HG03558 (cell line): ENCODE measurements at regions not wholly inside any gene's neighbourhood (a gene's known extent, or its start where the extent isn't known, plus 50 kb on each side); places are given as distances from the start of the nearest gene placed in this dataset.
"Not testable (repeated sequence)": the region's sequence is repeated elsewhere in the genome, so short reads cannot be mapped to it uniquely, and the experiment has no call there.

Experiments used
- ATAC-seq: cut with Tn5 transposase; IDR thresholded peaks from one replicate; pipeline ENCODE4 v1.9.1; 2021; ENCODE audit warnings: moderate number of reproducible peaks; ENCODE audit not compliant: unreplicated experiment; ENCODE audit errors: extremely low read depth

- ATAC-seq: no peak
Observed at GRCh38 chr2:111624411-111625156, 259.4 kb downstream of the ANAPC1 start.

DNA sequence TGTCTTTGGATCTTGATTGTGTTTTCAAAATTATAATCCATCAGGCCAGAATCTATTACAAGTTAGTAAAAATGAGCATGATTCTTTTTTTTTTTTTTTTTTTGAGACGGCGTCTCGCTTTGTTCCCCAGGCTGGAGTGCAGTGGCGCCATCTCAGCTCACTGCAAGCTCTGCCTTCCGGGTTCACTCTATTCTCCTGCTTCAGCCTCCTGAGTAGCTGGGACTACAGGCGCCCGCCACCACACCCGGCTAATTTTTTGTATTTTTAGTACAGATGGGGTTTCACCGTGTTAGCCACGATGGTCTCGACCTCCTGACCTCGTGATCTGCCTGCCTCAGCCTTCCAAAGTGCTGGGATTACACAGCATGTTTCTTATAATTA lies 258.8 kb downstream of the ANAPC1 start:
- not testable (repeated sequence) for ATAC-seq

DNA sequence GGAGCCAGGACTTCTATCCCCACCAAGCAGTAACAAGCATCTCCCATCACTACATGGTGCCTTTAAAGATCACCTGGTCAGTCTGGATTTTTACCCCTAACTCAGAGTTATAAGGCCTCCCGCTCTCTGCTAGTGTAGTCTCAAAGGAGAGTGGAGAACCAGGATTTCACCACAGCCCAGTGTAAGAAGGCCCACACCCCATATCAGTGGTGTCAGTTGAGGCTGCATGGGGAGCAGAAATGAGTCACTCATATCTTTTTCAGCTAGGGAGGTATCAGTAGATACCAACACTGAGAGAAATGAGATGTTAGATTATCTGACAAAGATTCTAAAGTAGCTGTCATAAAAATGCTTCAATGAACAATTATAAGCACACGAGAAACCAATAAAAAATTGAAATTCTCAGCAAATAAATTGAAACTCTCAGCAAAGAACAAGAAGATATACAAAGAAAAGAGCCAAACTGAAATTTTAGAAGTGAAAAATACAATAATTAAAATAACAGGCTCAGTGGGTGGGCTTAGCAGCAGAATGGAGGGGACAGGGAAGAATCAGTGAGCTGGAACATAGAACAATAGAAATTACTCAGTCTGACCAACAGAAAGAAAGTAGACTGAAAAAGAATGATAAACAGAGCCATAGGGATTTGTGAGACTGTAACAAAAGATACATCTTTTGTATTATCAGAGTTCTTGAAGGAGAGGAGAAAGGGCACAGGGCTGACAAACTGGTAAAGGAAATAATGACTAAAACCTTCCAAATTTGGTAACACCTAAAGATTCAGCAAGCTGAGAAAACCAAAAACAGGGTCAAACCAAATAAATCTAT lies 257.7 kb downstream of the ANAPC1 start:
- no peak for ATAC-seq

DNA sequence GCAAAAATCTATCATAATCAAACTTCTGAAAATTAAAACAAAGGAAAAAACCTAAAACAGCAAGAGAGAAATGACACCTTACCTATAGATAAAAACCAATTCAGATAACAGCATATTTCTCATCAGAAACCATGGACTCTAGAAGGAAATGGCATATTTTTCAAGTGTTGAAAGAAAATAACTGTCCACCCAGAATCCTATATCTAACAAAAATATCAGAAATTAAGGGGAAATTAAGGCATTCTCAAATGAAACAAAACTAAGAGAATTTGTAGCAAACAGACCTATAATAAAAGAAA lies 257.2 kb downstream of the ANAPC1 start:
- no peak for ATAC-seq

DNA sequence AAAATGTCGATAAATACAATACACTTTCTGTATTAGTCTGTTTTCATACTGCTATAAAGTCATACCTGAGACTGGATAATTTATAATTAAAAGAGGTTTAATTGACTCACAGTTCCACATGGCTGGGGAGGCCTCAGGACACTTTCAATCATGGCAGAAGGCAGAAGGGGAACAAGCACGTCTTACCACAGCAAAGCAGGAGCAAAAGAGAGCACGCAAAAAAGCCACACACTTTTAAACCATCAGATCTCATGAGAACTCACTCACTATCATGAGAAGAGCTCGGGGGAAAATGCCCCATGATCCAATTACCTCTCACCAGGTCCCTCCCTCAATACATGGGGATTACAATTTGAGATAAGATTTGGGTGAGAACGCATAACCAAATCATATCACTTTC lies 256.7 kb downstream of the ANAPC1 start:
- ATAC-seq: no peak

DNA sequence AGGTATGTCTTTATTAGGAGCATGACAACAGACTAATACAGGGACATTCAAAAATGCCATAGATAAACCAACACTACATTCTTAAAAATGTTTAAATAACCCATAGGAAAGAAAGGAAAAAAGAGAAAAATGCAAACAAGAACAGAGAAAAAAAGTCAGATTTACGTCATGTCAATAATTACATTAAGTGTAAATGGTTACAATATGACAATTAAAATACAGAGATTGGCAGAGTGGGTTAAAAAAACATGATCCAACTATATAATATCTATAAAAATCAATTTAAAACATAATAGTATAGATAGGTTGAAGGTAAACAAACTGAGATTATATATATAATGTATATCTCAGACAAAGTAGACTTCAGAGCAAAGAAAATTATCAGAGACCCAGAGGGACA lies 255.8 kb downstream of the ANAPC1 start:
- no peak for ATAC-seq

DNA sequence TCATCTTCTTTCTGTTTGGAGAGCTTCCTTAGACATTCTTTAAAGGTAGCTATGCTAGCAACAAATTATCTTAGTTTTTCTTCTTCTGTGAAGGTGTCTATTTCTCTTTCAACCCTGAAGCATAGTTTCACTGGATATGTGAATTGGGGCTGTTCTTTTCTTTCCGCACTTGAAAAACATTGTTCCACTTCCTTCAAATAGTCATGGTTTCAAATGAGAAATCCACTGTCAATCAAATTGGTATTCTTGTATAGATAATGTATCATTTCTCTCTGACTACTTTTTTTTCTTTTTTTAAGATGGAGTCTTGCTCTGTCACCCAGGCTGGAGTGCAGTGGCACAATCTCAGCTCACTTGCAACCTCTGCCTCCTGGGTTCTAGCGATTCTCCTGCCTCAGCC lies 254.0 kb downstream of the ANAPC1 start:
- no peak for ATAC-seq

DNA sequence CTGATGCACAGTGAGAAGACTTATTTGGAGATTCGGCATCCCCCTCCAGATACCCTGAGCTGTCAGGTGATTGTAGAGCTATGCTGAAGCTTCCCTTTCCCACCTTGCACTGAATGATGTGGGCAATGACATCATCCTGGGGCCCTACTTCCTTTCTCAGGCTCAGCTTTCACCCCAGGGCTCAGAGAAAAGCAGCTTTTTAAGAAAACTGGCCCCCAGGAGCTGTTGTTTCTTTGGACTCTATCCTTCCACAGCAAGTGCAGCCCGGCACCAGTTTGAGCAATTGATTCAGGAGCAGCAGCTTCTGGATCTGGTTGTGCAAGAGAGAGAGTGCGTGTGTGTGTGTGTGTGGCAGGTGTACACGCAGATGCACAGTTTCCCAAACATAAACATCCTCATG lies 251.3 kb downstream of the ANAPC1 start:
- no peak for ATAC-seq

DNA sequence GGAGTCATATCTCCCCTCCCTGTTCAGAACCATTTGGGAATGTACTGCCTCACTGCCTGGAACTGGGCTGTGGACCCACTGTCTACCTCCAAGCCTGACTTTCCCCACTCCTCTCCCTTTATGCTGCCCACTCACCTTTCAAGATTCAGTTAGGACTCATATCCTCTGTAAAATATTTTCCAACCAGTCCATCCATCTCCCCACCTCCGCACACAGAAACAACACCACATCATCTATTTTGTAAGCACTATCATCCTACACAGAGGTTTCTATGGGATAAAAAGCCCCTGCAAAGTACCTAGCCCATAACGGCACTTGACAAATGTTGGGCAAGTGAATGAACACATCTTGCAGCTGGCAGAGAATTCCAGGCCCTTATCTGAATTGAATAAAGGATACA lies 250.8 kb downstream of the ANAPC1 start:
- ATAC-seq: no peak

DNA sequence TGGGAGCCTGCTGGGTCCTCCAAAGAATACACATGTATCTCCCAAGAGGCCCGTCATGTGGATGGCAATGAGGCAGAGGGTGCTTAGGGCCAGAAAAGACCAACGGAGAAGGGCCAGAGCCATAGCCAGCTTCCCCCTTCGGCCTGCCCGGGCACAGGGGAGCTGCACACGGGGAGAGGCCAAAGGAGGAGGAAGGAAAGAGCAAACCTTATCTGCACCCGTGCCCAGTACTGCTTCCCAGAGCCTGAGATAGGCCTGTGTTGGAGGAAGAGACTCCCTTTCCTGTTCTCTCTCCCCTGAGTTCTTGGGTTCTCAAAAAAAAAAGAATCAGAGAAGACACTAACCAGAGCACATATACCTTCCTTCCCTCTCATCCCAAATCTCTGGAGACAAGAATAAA lies 250.3 kb downstream of the ANAPC1 start:
- ATAC-seq: no peak

GRCh38 chr2:111634050-111634794 lies 249.8 kb downstream of the ANAPC1 start:
- ATAC-seq: no peak

- ATAC-seq: no peak
Observed at GRCh38 chr2:111634995-111635538, 248.9 kb downstream of the ANAPC1 start.

DNA sequence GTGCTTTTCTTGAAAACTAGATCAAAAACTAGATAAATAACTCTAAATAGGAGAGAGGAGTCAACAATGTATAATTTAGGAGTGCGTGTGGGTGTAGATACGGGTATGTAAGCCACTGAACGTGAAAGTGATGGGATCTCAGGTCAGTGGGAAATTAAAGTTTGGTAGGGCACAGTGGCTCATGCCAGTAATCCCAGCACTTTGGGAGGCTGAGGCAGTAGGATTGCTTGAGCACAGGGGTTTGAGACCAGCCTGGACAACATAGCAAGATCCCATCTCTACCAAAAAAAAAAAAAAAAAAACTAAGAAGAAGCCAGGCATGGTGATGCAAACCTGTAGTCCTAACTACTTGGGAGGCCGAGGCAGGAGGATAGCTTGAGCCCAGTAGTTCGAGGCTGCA lies 247.1 kb downstream of the ANAPC1 start:
- ATAC-seq: no peak

DNA sequence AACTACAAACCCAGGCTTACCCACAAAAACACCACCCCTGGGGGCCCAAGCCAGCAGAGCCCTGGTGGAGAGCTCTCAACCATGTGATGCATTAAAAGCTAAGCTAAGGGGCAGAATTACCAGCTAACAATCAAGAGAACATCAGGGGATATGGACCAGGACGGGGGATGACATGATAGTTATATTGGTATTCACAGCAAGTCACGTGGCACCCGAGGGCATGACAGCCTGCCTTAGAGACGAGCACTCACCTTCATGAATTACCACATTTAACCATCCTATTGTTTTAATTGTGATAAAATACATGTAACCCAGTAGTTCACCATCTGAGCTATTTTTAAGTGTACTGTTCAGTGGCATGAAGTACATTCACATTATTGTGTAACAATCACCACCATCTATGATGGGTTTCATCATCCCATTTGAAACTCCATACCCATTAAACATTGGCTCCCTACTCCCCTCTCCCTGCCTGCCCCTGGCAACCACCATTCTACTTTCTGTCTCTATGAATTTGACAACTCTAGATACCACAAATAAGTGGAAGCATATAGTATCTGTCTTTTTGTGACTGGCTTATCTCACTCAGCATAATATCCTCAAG lies 245.6 kb downstream of the ANAPC1 start:
- no peak for ATAC-seq

DNA sequence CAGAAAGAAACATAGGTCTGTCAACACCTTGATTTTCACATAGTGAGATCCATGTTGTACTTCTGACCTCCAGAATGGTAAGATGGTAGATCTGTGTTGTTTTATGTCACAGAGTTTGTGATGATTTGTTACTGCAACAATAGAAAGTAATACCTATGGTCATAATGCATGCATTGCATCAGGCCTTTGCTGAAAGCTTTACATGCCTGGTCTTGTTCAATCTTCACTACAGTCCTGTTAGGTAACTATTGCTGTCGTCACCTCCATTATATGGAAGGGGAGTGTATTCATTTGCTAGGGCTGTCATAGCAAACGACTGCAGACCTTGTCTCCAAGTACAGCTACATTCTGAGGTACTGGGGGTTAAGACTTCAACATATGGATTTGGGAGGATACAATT lies 243.5 kb downstream of the ANAPC1 start:
- no peak for ATAC-seq

DNA sequence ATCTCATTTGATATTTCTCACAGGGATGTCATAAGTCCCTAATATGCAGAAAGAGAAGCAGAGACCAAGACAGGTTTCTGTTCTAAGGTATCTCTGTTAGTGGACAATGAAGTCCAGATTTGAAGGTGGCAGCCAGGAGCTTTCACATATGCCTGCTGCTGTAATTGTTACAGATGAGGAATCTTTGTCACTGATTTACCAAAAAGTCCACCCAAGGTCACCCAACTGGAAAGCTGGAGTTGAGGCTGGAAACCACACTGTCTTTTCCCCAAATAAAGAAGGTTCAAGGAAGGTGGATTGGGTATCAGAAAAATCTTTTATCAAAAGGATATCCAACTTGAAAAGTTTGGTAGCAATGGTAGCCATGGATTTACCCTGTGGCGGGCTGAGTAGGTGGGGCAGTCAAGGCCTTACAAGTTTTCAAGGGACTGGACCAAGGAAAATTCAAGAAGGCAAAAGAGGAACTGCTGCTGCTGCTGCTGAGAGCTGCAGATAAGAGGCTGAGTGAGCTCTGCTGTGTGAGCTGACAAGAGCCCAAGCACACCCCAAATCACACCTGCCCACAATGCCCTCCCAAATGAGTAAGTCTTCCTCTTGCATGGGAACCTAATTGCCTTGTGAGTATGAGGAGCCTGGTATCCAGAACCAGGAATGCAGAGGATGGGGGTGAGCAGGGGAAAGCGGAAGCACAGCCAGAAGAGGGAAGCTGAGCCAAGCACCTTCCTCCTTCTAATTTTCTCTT lies 241.2 kb downstream of the ANAPC1 start:
- ATAC-seq: no peak

DNA sequence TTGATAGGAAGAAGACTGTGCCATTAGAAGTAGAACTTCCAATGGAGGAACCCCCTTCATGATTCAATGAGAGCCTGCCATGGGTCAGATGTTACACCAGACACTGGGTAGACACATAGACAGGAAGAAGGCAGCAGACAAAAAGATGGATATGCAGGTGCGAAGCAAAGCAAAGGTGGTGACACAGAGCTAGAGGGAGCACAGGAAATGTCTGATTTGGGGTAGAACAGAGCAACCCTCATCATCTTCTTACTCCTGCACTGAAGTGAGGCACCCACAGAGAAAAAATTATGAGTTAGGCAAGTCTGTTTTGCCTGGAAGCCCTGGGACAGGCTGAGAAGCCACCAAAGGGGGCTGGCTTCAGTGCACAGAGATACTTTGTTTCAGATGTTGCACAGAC lies 240.2 kb downstream of the ANAPC1 start:
- no peak for ATAC-seq

DNA sequence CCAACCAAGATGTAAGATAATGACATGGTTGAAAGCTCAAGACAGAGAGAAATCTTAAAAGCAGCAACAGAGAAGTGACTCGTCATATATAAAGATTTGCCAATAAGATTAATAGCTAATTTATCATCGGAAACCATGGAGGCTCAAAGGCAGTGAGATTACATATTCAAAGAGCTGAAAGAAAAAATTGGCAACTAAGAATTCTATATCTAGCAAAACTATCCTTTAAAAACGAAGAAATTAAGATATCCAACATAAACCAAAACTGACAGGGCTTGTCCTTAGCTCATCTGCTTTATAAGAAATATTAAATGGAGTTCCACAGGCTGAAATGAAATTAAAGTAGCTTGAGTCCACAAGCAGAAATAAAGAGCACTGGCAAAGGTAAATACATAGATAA lies 236.6 kb downstream of the ANAPC1 start:
- ATAC-seq: no peak

DNA sequence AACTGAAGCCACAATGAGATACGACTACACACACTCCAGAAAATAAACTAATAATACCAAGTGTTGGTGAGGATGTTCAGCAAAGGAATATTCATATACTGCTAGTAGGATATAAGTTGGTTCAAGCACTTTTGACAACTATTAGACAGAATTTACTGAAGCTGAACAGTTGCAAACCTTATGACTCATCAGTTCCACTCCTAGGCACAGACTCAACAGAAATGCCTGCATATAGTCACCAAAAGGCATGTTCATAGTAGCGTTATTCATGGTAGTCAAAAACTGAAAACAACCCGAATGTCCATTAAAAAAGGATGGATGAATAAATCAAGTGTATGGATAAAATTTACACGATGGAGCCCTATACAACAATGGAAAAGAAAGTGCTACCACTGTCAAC lies 232.0 kb downstream of the ANAPC1 start:
- no peak for ATAC-seq

- ATAC-seq: no peak
Observed at GRCh38 chr2:111652681-111653080, 231.3 kb downstream of the ANAPC1 start.
